HCT116 (cell line): ENCODE measurements at regions not wholly inside any gene's neighbourhood (a gene's known extent, or its start where the extent isn't known, plus 50 kb on each side); places are given as distances from the start of the nearest gene placed in this dataset.

ENCODE experiments used
- ATAC-seq: fragments of 200-7000 bp; cut with Tn5 transposase; 2 replicates; pipeline ENCODE4 v1.9.1; 2020; ENCODE audit warnings: mild to moderate bottlenecking, moderate library complexity
- BruUV-seq: library from RNA; stranded (reverse); fragments of 400-500 nt; replicated peaks from 2 replicates; lab custom pipeline; 2021; lab: Mats Ljungman, UMichigan
- CTCF ChIA-PET: fragments of 300-600 bp; sonication (Branson Sonifier 250); formaldehyde crosslinking; loops from one replicate; lab custom pipeline; 2021; ENCODE audit warnings: antibody characterized with exemption; lab: Charles Lee
- POLR2A ChIA-PET: fragments of 300-600, 350-600 bp; sonication (Branson Sonifier 250); formaldehyde crosslinking; loops from one replicate; lab custom pipeline; 2021; ENCODE audit warnings: antibody characterized with exemption; lab: Charles Lee
- RAD21 ChIA-PET, 2 experiments: fragments of 300-600 bp; sonication (Branson Sonifier 250); formaldehyde crosslinking; loops; one replicate each; lab custom pipeline; 2023; ENCODE audit warnings: low total read pairs in 2 of 2; ENCODE audit not compliant: uncharacterized antibody in 2 of 2, unreplicated experiment in 2 of 2, low non-redundant PET in 1 of 2; lab: Charles Lee
- DNase-seq: peaks from one replicate; pipeline ENCODE4 v3.0.0-alpha.2; 2010; ENCODE audit warnings: low read depth, low spot score
- H2AFZ ChIP-seq: fragments of 200-600 bp; shearing (Covaris generic), sonication (generic); 2 replicates; pipeline ENCODE4 v1.6.1; 2017; ENCODE audit warnings: low read depth, mixed run types, mixed read lengths, antibody characterized with exemption, low read length; ENCODE audit not compliant: poor library complexity, severe bottlenecking
- H3K27ac ChIP-seq: 2 replicates; pipeline ENCODE4 v1.5.1; 2012; ENCODE audit warnings: low read depth, low read length
- H3K27me3 ChIP-seq: fragments of 200-600 bp; sonication (generic); 2 replicates; pipeline ENCODE4 v1.6.1; 2016; ENCODE audit warnings: mixed run types, low read length, mixed read lengths; ENCODE audit not compliant: insufficient read depth
- H3K36me3 ChIP-seq, 2 experiments: fragments of 200-500 bp in 1 of 2; fragments of 200-600 bp in 1 of 2; sonication (Bioruptor generic) in 1 of 2; sonication (generic) in 1 of 2; 2 replicates each; pipeline versions ENCODE4 v1.5.1 to v1.6.1; 2014 to 2016; ENCODE audit warnings: low read length in 2 of 2, inconsistent platforms in 1 of 2, mixed read lengths in 1 of 2, mixed run types in 1 of 2; ENCODE audit not compliant: insufficient read depth in 2 of 2, control insufficient read depth in 1 of 2
- H3K4me1 ChIP-seq, 2 experiments: fragments of 200-600 bp in 1 of 2; sonication (generic) in 1 of 2; 2 replicates each; pipeline versions ENCODE4 v1.5.1 to v1.6.1; 2012 to 2017; ENCODE audit warnings: low read length in 2 of 2, inconsistent platforms in 1 of 2, mild to moderate bottlenecking in 1 of 2, mixed read lengths in 1 of 2, mixed run types in 1 of 2, moderate library complexity in 1 of 2; ENCODE audit not compliant: insufficient read depth in 2 of 2, control insufficient read depth in 1 of 2
- H3K4me2 ChIP-seq: fragments of 200-600 bp; sonication (generic); 2 replicates; pipeline ENCODE4 v1.6.1; 2017; ENCODE audit warnings: mixed run types, low read length, mixed read lengths
- H3K4me3 ChIP-seq, 2 experiments: fragments of 200-600 bp in 1 of 2; sonication (generic) in 1 of 2; replicated peaks in 1 of 2; 2 replicates each; pipeline ENCODE4 v1.5.1; 2011 to 2016; ENCODE audit warnings: low read length in 2 of 2, control low read depth in 1 of 2, low read depth in 1 of 2, mild to moderate bottlenecking in 1 of 2, mixed read lengths in 1 of 2, mixed run types in 1 of 2
- H3K79me2 ChIP-seq: fragments of 200-600 bp; sonication (generic); 2 replicates; pipeline ENCODE4 v1.6.1; 2017; ENCODE audit warnings: mild to moderate bottlenecking, mixed run types, low read length, moderate library complexity, mixed read lengths; ENCODE audit not compliant: insufficient read depth
- H3K9ac ChIP-seq: fragments of 200-600 bp; sonication (generic); 2 replicates; pipeline ENCODE4 v1.6.1; 2016; ENCODE audit warnings: low read length, mixed read lengths
- H3K9me2 ChIP-seq: fragments of 200-600 bp; sonication (generic), shearing (Covaris generic); 2 replicates; pipeline ENCODE4 v1.6.1; 2017; ENCODE audit warnings: mixed run types, mild to moderate bottlenecking, moderate library complexity; ENCODE audit not compliant: insufficient read depth
- H3K9me3 ChIP-seq, 2 experiments: fragments of 200-500 bp in 1 of 2; fragments of 200-600 bp in 1 of 2; sonication (Bioruptor generic) in 1 of 2; sonication (generic) in 1 of 2; 2 replicates each; pipeline ENCODE4 v1.6.1; 2014 to 2017; ENCODE audit warnings: low read length in 2 of 2, mixed read lengths in 2 of 2, inconsistent platforms in 1 of 2, low read depth in 1 of 2, mild to moderate bottlenecking in 1 of 2, mixed run types in 1 of 2, moderate library complexity in 1 of 2; ENCODE audit not compliant: control insufficient read depth in 1 of 2, insufficient read depth in 1 of 2
- H4K20me1 ChIP-seq: fragments of 200-600 bp; sonication (generic), shearing (Covaris generic); 2 replicates; pipeline ENCODE4 v1.6.1; 2017; ENCODE audit warnings: mixed run types, mild to moderate bottlenecking, moderate library complexity; ENCODE audit not compliant: insufficient read depth
- ATF3 ChIP-seq: IDR thresholded peaks from 2 replicates; pipeline ENCODE4 v1.6.1; 2012
- CEBPB ChIP-seq: IDR thresholded peaks from 2 replicates; pipeline ENCODE4 v1.6.1; 2012; ENCODE audit warnings: low read depth
- EZH2phosphoT487 ChIP-seq: fragments of 200-600 bp; IDR thresholded peaks from 2 replicates; pipeline ENCODE4 v1.6.1; 2018; ENCODE audit warnings: antibody characterized with exemption, borderline replicate concordance
- FOSL1 ChIP-seq: IDR thresholded peaks from 2 replicates; pipeline ENCODE4 v1.6.1; 2012; ENCODE audit warnings: low read depth
- JUND ChIP-seq: IDR thresholded peaks from 2 replicates; pipeline ENCODE4 v1.6.1; 2012
- MAX ChIP-seq: IDR thresholded peaks from 2 replicates; pipeline ENCODE4 v1.6.1; 2012
- POLR2A ChIP-seq: IDR thresholded peaks from 2 replicates; pipeline ENCODE4 v1.7.0; 2011; ENCODE audit warnings: borderline replicate concordance; ENCODE audit not compliant: insufficient read depth, insufficient read length; ENCODE audit errors: extremely low read depth
- RAD21 ChIP-seq: IDR thresholded peaks from 2 replicates; pipeline ENCODE4 v1.6.1; 2012; ENCODE audit warnings: low read depth, mild to moderate bottlenecking
- REST ChIP-seq: IDR thresholded peaks from 2 replicates; pipeline ENCODE4 v1.6.1; 2012; ENCODE audit warnings: low read depth
- YY1 ChIP-seq: IDR thresholded peaks from 2 replicates; pipeline ENCODE4 v1.6.1; 2011; ENCODE audit warnings: low read length, low read depth, moderate library complexity, mild to moderate bottlenecking; ENCODE audit not compliant: insufficient replicate concordance; ENCODE audit errors: extremely low read depth
- ZFX ChIP-seq: fragments of 450-650 bp; IDR thresholded peaks from 2 replicates; pipeline ENCODE4 v1.6.1; 2017
- intact Hi-C: fragments of 100-400 bp; cut with micrococcal nuclease; formaldehyde crosslinking; loops from 2 replicates; pipeline ENCODE4 v1.10.0; 2022

GRCh38 chr3:72461787-72462186, 386.5 kb downstream of the SHQ1 start:
- Histone ChIP-seq H4K20me1 (no peaks in the 10 kb centered on the region), H3K4me2 (no peak overlapping the region), H3K4me1 (peaks cover 15 to 18% of the 10 kb centered on the region in 2 experiments), H3K27ac (no peak overlapping the region), H3K9me2 (no peaks in the 10 kb centered on the region), H3K27me3 (peaks cover 7% of the 10 kb centered on the region; the same call in 1 of the 2 replicates), H3K9ac (no peak overlapping the region), H3K9me3 (no peaks in the 10 kb centered on the region), H3K36me3 (no peaks in the 10 kb centered on the region), H2AFZ (no peak overlapping the region), H3K79me2 (no peaks in the 10 kb centered on the region), H3K4me3 (no peak overlapping the region)
- ATAC-seq (no peak), DNase-seq (no peak)
- intact Hi-C loops, result no loop called here
- CTCF ChIA-PET, result no interaction called here
- no TSS peak for BruUV-seq
- TF ChIP-seq RAD21 (no peak), ATF3 (no peak), JUND (no peak), POLR2A (no peak), REST (no peak), YY1 (no peak), ZFX (no peak), EZH2phosphoT487 (no peak), MAX (no peak), CEBPB (no peak), FOSL1 (no peak)
- POLR2A ChIA-PET, result no interaction called here
- RAD21 ChIA-PET, result no interaction called here
